ENCODE measurements at regions not wholly inside any gene's neighbourhood (a gene's known extent, or its start where the extent isn't known, plus 50 kb on each side); places are given as distances from the start of the nearest gene placed in this dataset.

- TF ChIP-seq CTCF (IDR thresholded peaks at IDR 0.05) (no peak), POLR2AphosphoS5 (IDR thresholded peaks at IDR 0.05) (no peak), POLR2A (IDR thresholded peaks at IDR 0.05) (no peak), EP300 (IDR thresholded peaks at IDR 0.05) (no peak)
Measured at GRCh38 chr12:91732086-91732485, 413.6 kb downstream of the BTG1 start.
